DND-41 (cell line): ENCODE measurements at regions not wholly inside any gene's neighbourhood (a gene's known extent, or its start where the extent isn't known, plus 50 kb on each side); places are given as distances from the start of the nearest gene placed in this dataset.

Experiments used
- ATAC-seq: fragments of 200-7000 bp; cut with Tn5 transposase; 3 replicates; pipeline ENCODE4 v1.9.1; 2021; ENCODE audit warnings: low read depth; ENCODE audit not compliant: insufficient read depth
- DNase-seq: peaks from one replicate; pipeline ENCODE4 v3.0.0-alpha.2; 2020
- H2AFZ ChIP-seq: 2 replicates; pipeline ENCODE4 v1.6.0; 2012; ENCODE audit warnings: low read depth, low read length
- H3K27ac ChIP-seq: 2 replicates; pipeline ENCODE4 v1.5.1; 2012; ENCODE audit warnings: low read length, inconsistent platforms
- H3K27me3 ChIP-seq: fragments of 200-600 bp; sonication (generic); 2 replicates; pipeline ENCODE4 v1.6.0; 2012; ENCODE audit warnings: low read length, mild to moderate bottlenecking, inconsistent platforms; ENCODE audit not compliant: insufficient read depth, poor library complexity
- H3K36me3 ChIP-seq: 2 replicates; pipeline ENCODE4 v1.5.1; 2012; ENCODE audit warnings: low read length, inconsistent platforms; ENCODE audit not compliant: insufficient read depth
- H3K4me1 ChIP-seq: 2 replicates; pipeline ENCODE4 v1.5.1; 2012; ENCODE audit warnings: mild to moderate bottlenecking, low read length; ENCODE audit not compliant: insufficient read depth
- H3K4me2 ChIP-seq: 2 replicates; pipeline ENCODE4 v1.6.0; 2012; ENCODE audit warnings: mild to moderate bottlenecking, moderate library complexity, low read length, inconsistent platforms; ENCODE audit not compliant: insufficient read depth
- H3K4me3 ChIP-seq, 2 experiments: fragments of 200-600 bp in 1 of 2; shearing (Covaris generic) in 1 of 2; 2 replicates each; pipeline ENCODE4 v1.5.1; 2012 to 2016; ENCODE audit warnings: inconsistent platforms in 2 of 2, low read length in 2 of 2, mild to moderate bottlenecking in 2 of 2, low read depth in 1 of 2, moderate library complexity in 1 of 2
- H3K79me2 ChIP-seq: 2 replicates; pipeline ENCODE4 v1.6.0; 2012; ENCODE audit warnings: low read length, inconsistent platforms; ENCODE audit not compliant: insufficient read depth
- H3K9ac ChIP-seq: 2 replicates; pipeline ENCODE4 v1.6.0; 2012; ENCODE audit warnings: low read depth, mild to moderate bottlenecking, inconsistent platforms, low read length, moderate library complexity
- H3K9me3 ChIP-seq: 2 replicates; pipeline ENCODE4 v1.5.1; 2012; ENCODE audit warnings: low read length, moderate library complexity, mild to moderate bottlenecking, inconsistent platforms; ENCODE audit not compliant: insufficient read depth, severe bottlenecking
- H4K20me1 ChIP-seq: 2 replicates; pipeline ENCODE4 v1.6.0; 2012; ENCODE audit warnings: low read length; ENCODE audit not compliant: insufficient read depth
- CTCF ChIP-seq: IDR thresholded peaks from 2 replicates; pipeline ENCODE4 v1.5.1; 2012; ENCODE audit warnings: borderline replicate concordance, low read length, moderate library complexity, mild to moderate bottlenecking; ENCODE audit not compliant: poor library complexity, severe bottlenecking; ENCODE audit errors: extremely low read depth
- EZH2 ChIP-seq: IDR thresholded peaks from 3 replicates; pipeline ENCODE4 v1.6.1; 2012; ENCODE audit warnings: borderline replicate concordance, low read depth, mild to moderate bottlenecking, moderate library complexity, low read length, inconsistent platforms; ENCODE audit not compliant: severe bottlenecking

- H3K4me3 ChIP-seq = no peak overlapping the region
- H4K20me1 ChIP-seq = no peaks in the 10 kb centered on the region
- no peak for ATAC-seq
- no peak overlapping the region for H2AFZ ChIP-seq
- no peaks in the 10 kb centered on the region for H3K9me3 ChIP-seq
- H3K36me3 ChIP-seq = no peaks in the 10 kb centered on the region
- no peak for TF ChIP-seq EZH2
- TF ChIP-seq CTCF = no peak
- no peak overlapping the region for H3K4me2 ChIP-seq
- H3K27ac ChIP-seq = no peak overlapping the region
- H3K27me3 ChIP-seq = no peaks in the 10 kb centered on the region
- DNase-seq = no peak
- no peaks in the 10 kb centered on the region for H3K4me1 ChIP-seq
- no peaks in the 10 kb centered on the region for H3K79me2 ChIP-seq
- no peak overlapping the region for H3K9ac ChIP-seq
Observed at GRCh38 chr5:85249204-85249603, 864.5 kb upstream of the EDIL3 start.

DNA sequence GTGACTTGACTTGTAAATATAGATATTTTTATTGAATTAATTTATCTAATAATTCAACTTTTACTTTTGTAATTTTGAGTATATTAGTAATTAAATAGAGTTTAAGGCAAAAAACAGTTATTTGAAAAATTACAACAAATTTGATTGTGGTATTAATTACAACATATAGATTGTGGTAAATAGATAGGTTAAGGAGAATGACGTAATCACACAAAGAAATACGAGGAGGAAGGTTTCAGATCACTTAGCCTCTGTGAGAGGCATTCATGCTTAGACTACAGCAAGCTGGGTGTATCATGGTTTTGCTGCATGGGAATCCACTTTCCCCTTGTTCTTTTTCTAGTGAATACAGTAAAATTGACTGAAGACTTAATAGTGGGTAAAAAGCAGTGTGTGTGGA lies 878.4 kb upstream of the EDIL3 start:
- Histone ChIP-seq H3K79me2 (no peaks in the 10 kb centered on the region), H3K36me3 (no peaks in the 10 kb centered on the region), H4K20me1 (no peaks in the 10 kb centered on the region), H2AFZ (no peak overlapping the region), H3K27ac (no peak overlapping the region), H3K27me3 (no peaks in the 10 kb centered on the region), H3K4me3 (no peak overlapping the region), H3K9ac (no peak overlapping the region), H3K4me2 (no peak overlapping the region), H3K4me1 (no peaks in the 10 kb centered on the region), H3K9me3 (no peaks in the 10 kb centered on the region)
- no peak for DNase-seq
- ATAC-seq = no peak
- TF ChIP-seq CTCF (no peak), EZH2 (no peak)

- Histone ChIP-seq H3K9ac (no peak overlapping the region), H3K9me3 (no peaks in the 10 kb centered on the region), H4K20me1 (no peaks in the 10 kb centered on the region), H3K79me2 (no peaks in the 10 kb centered on the region), H3K4me3 (no peak overlapping the region), H3K4me1 (no peaks in the 10 kb centered on the region), H3K27ac (no peak overlapping the region), H3K4me2 (no peak overlapping the region), H3K36me3 (no peaks in the 10 kb centered on the region), H2AFZ (no peak overlapping the region), H3K27me3 (no peaks in the 10 kb centered on the region)
- DNase-seq = no peak
- TF ChIP-seq CTCF (no peak), EZH2 (no peak)
- no peak for ATAC-seq
Observed at GRCh38 chr5:85266692-85267091, 882.0 kb upstream of the EDIL3 start.

GRCh38 chr5:85268194-85268593 lies 883.5 kb upstream of the EDIL3 start:
- TF ChIP-seq EZH2 = no peak
- TF ChIP-seq CTCF = no peak
- Histone ChIP-seq H3K79me2 (no peaks in the 10 kb centered on the region), H3K27me3 (no peaks in the 10 kb centered on the region), H3K9me3 (no peaks in the 10 kb centered on the region), H3K27ac (no peak overlapping the region), H3K36me3 (no peaks in the 10 kb centered on the region), H3K9ac (no peak overlapping the region), H3K4me3 (no peak overlapping the region), H4K20me1 (no peaks in the 10 kb centered on the region), H3K4me2 (no peak overlapping the region), H3K4me1 (no peaks in the 10 kb centered on the region), H2AFZ (no peak overlapping the region)
- ATAC-seq (no peak), DNase-seq (no peak)
